Neuronal stem cell (in vitro differentiated cells): ENCODE measurements at regions not wholly inside any gene's neighbourhood (a gene's known extent, or its start where the extent isn't known, plus 50 kb on each side); places are given as distances from the start of the nearest gene placed in this dataset.

Experiments
- DNase-seq: peaks from one replicate; pipeline ENCODE4 v3.0.0-alpha.2; 2013; ENCODE audit warnings: low spot score
- H2AFZ ChIP-seq: one replicate; pipeline ENCODE4 v1.6.1; 2013; ENCODE audit warnings: mild to moderate bottlenecking, low read length, inconsistent platforms
- H2AK5ac ChIP-seq: 2 replicates; pipeline ENCODE4 v1.6.1; 2013; ENCODE audit warnings: low read depth, mild to moderate bottlenecking, inconsistent platforms, low read length, moderate library complexity, mixed read lengths
- H2BK120ac ChIP-seq: 2 replicates; pipeline ENCODE4 v1.6.1; 2013; ENCODE audit warnings: low read depth, mild to moderate bottlenecking, inconsistent platforms, low read length, moderate library complexity, mixed read lengths
- H2BK12ac ChIP-seq: one replicate; pipeline ENCODE4 v1.6.1; 2013; ENCODE audit warnings: low read length, inconsistent platforms
- H2BK15ac ChIP-seq: 2 replicates; pipeline ENCODE4 v1.6.1; 2013; ENCODE audit warnings: mild to moderate bottlenecking, low read length, inconsistent platforms, mixed read lengths
- H2BK5ac ChIP-seq: one replicate; pipeline ENCODE4 v1.6.1; 2013; ENCODE audit warnings: inconsistent platforms, mild to moderate bottlenecking, low read length, moderate library complexity
- H3K14ac ChIP-seq: one replicate; pipeline ENCODE4 v1.6.1; 2013; ENCODE audit warnings: low read length, inconsistent platforms
- H3K18ac ChIP-seq: 2 replicates; pipeline ENCODE4 v1.6.1; 2013; ENCODE audit warnings: low read length, inconsistent platforms
- H3K23ac ChIP-seq: 2 replicates; pipeline ENCODE4 v1.6.1; 2013; ENCODE audit warnings: low read depth, mild to moderate bottlenecking, mixed read lengths, low read length, inconsistent platforms; ENCODE audit not compliant: poor library complexity
- H3K27ac ChIP-seq: replicated peaks from 3 replicates; pipeline ENCODE4 v1.5.1; 2013; ENCODE audit warnings: low read length, inconsistent platforms
- H3K27me3 ChIP-seq, 3 experiments: 2 replicates each; pipeline ENCODE4 v1.6.1; 2013; ENCODE audit warnings: low read length in 3 of 3, mild to moderate bottlenecking in 2 of 3, inconsistent platforms in 1 of 3, low read depth in 1 of 3, mixed read lengths in 1 of 3, moderate library complexity in 1 of 3; ENCODE audit not compliant: control insufficient read depth in 3 of 3, insufficient read depth in 3 of 3
- H3K36me3 ChIP-seq, 2 donors: replicated peaks in 1 of 2; 2 replicates each; pipeline ENCODE4 v1.6.1; 2013; ENCODE audit warnings: low read length in 2 of 2; ENCODE audit not compliant: control insufficient read depth in 2 of 2, insufficient read depth in 2 of 2
- H3K4ac ChIP-seq: 2 replicates; pipeline ENCODE4 v1.6.1; 2013; ENCODE audit warnings: inconsistent platforms, mild to moderate bottlenecking, low read length, moderate library complexity
- H3K4me1 ChIP-seq, 2 donors: 1 replicate in 1 of 2; 2 replicates in 1 of 2; pipeline ENCODE4 v1.6.1; 2013; ENCODE audit warnings: low read length in 2 of 2, low read depth in 1 of 2; ENCODE audit not compliant: control insufficient read depth in 2 of 2, insufficient read depth in 1 of 2
- H3K4me2 ChIP-seq: one replicate; pipeline ENCODE4 v1.6.1; 2013; ENCODE audit warnings: mild to moderate bottlenecking, low read length, inconsistent platforms; ENCODE audit not compliant: insufficient read depth, poor library complexity, severe bottlenecking
- H3K4me3 ChIP-seq, 2 donors: 2 replicates each; pipeline ENCODE4 v1.5.1; 2013; ENCODE audit warnings: low read length in 2 of 2, mild to moderate bottlenecking in 2 of 2, inconsistent platforms in 1 of 2, moderate library complexity in 1 of 2
- H3K79me1 ChIP-seq: one replicate; pipeline ENCODE4 v1.6.1; 2013; ENCODE audit warnings: low read depth, mild to moderate bottlenecking, inconsistent platforms, low read length, moderate library complexity
- H3K9ac ChIP-seq: one replicate; pipeline ENCODE4 v1.6.1; 2013; ENCODE audit warnings: mild to moderate bottlenecking, low read depth, low read length, inconsistent platforms; ENCODE audit not compliant: poor library complexity
- H3K9me3 ChIP-seq, 2 donors: replicated peaks in 1 of 2; 2 replicates each; pipeline versions ENCODE3 to v1.6.1; 2013; ENCODE audit warnings: low read length in 2 of 2, mild to moderate bottlenecking in 2 of 2, inconsistent platforms in 1 of 2, low read depth in 1 of 2, mixed read lengths in 1 of 2, moderate library complexity in 1 of 2; ENCODE audit not compliant: control insufficient read depth in 2 of 2, insufficient read depth in 1 of 2
- H4K8ac ChIP-seq: one replicate; pipeline ENCODE4 v1.6.1; 2013; ENCODE audit warnings: low read depth, mild to moderate bottlenecking, inconsistent platforms, low read length, moderate library complexity
- H4K91ac ChIP-seq: one replicate; pipeline ENCODE4 v1.6.1; 2013; ENCODE audit warnings: low read length, low read depth, mild to moderate bottlenecking, inconsistent platforms; ENCODE audit not compliant: poor library complexity
- WGBS, 2 donors: extraction: QIAGEN DNeasy Blood & Tissue Kit; methylation state at CpG; one replicate each; pipeline ENCODE4 v1.1.7; 2013; ENCODE audit warnings: missing lambda C conversion rate in 2 of 2, mixed read lengths in 1 of 2; ENCODE audit not compliant: insufficient read length in 2 of 2, insufficient replicate concordance in 1 of 2; ENCODE audit errors: extremely low coverage in 2 of 2; 5-methylcytosine and 5-hydroxymethylcytosine counted together

DNA sequence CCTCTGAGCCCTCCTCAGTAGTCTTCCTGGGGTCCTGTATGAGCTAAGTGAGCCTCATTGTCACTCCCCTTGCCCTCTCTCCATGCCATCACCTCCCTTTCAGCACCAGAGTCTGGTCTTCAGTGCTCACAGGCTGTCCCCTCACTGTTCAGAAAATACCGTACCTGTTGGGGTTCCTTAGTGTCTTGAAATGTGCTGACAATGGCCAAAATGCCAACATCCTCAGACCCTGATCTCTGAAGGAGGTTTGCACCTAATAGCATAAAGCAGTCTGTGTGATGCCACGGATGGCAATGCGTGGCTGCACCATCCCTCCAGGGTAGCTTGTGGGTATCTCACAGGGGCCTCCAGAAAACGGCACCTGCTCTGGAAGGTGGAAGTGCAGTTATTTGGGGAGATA lies 301.0 kb upstream of the TLE3 start:
- no peak overlapping the region for H4K91ac ChIP-seq
- no peak overlapping the region for H4K8ac ChIP-seq
- H2BK120ac ChIP-seq: no peak overlapping the region
- no peaks in the 10 kb centered on the region for H3K9me3 ChIP-seq
- no peak overlapping the region for H2AFZ ChIP-seq
- no peaks in the 10 kb centered on the region for H3K36me3 ChIP-seq
- H3K79me1 ChIP-seq: no peaks in the 10 kb centered on the region
- H3K27me3 ChIP-seq: no peaks in the 10 kb centered on the region
- no peak overlapping the region for H2AK5ac ChIP-seq
- no CpG with 5 or more reads among the region's 4 CpGs for WGBS, 2 donors
- H2BK5ac ChIP-seq: no peak overlapping the region
- H3K4me2 ChIP-seq: no peak overlapping the region
- H3K27ac ChIP-seq: no peak overlapping the region
- H2BK15ac ChIP-seq: no peak overlapping the region
- H3K9ac ChIP-seq: no peak overlapping the region
- H3K4me3 ChIP-seq: no peak overlapping the region
- H3K14ac ChIP-seq: no peak overlapping the region
- no peak overlapping the region for H2BK12ac ChIP-seq
- H3K18ac ChIP-seq: no peak overlapping the region
- H3K4ac ChIP-seq: no peak overlapping the region
- H3K4me1 ChIP-seq: peaks cover 0 to 3% of the 10 kb centered on the region in 2 donors
- no peak overlapping the region for H3K23ac ChIP-seq
- DNase-seq: no peak

DNA sequence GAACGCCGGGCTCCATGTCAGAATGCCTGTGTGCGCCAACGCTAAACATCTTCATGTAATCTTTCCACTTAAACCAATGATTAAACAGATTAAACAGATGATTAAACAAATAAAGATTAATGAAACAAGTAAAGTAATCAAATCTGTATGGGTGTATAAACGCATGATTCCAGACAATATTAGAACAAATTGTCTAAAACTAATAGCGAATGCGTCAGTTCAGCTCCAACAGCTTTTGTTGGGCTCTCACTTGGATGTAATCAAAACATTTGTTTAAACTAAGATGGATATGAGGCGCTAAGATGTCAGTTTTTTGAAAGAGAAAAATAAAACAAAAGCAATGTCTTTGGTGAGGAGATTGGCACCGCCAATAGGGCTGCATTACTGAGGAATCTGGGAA lies 299.1 kb upstream of the TLE3 start:
- Histone ChIP-seq H3K4me1 (peaks cover 0 to 3% of the 10 kb centered on the region in 2 donors), H3K36me3 (no peaks in the 10 kb centered on the region), H3K23ac (no peak overlapping the region), H4K91ac (no peak overlapping the region), H3K4me3 (no peak overlapping the region), H3K14ac (no peak overlapping the region), H3K4ac (no peak overlapping the region), H2AFZ (no peak overlapping the region), H3K27me3 (no peaks in the 10 kb centered on the region), H3K9ac (no peak overlapping the region), H2BK15ac (no peak overlapping the region), H2AK5ac (no peak overlapping the region), H2BK5ac (no peak overlapping the region), H3K79me1 (no peaks in the 10 kb centered on the region), H3K27ac (no peak overlapping the region), H2BK12ac (no peak overlapping the region), H3K4me2 (no peak overlapping the region), H2BK120ac (no peak overlapping the region), H3K18ac (no peak overlapping the region), H4K8ac (no peak overlapping the region), H3K9me3 (peaks cover 0 to 2% of the 10 kb centered on the region in 2 donors)
- no CpG with 5 or more reads among the region's 9 CpGs for WGBS, 2 donors
- DNase-seq: no peak

- DNase-seq: no peak
- Histone ChIP-seq H3K4me2 (no peak overlapping the region), H2AK5ac (no peak overlapping the region), H3K4me1 (peaks cover 0 to 3% of the 10 kb centered on the region in 2 donors), H2BK15ac (no peak overlapping the region), H3K27ac (no peak overlapping the region), H2BK12ac (no peak overlapping the region), H3K18ac (no peak overlapping the region), H2AFZ (no peak overlapping the region), H3K4me3 (no peak overlapping the region), H3K9ac (no peak overlapping the region), H2BK5ac (no peak overlapping the region), H3K27me3 (no peaks in the 10 kb centered on the region), H4K8ac (no peak overlapping the region), H2BK120ac (no peak overlapping the region), H4K91ac (no peak overlapping the region), H3K14ac (no peak overlapping the region), H3K79me1 (no peaks in the 10 kb centered on the region), H3K23ac (no peak overlapping the region), H3K4ac (no peak overlapping the region), H3K9me3 (peaks cover 0 to 2% of the 10 kb centered on the region in 2 donors), H3K36me3 (no peaks in the 10 kb centered on the region)
- no CpG with 5 or more reads among the region's 11 CpGs for WGBS, 2 donors
Measured at GRCh38 chr15:70395164-70395563, 297.4 kb upstream of the TLE3 start.

GRCh38 chr15:70390723-70391122 lies 293.0 kb upstream of the TLE3 start:
- Histone ChIP-seq H4K8ac (no peak overlapping the region), H3K4me1 (no peaks in the 10 kb centered on the region), H2AK5ac (no peak overlapping the region), H3K4me2 (no peak overlapping the region), H3K36me3 (no peaks in the 10 kb centered on the region), H3K18ac (no peak overlapping the region), H2BK120ac (no peak overlapping the region), H3K4me3 (no peak overlapping the region), H2BK15ac (no peak overlapping the region), H2BK12ac (no peak overlapping the region), H3K4ac (no peak overlapping the region), H3K79me1 (no peaks in the 10 kb centered on the region), H3K9me3 (peaks cover 0 to 2% of the 10 kb centered on the region in 2 donors), H3K9ac (no peak overlapping the region), H2BK5ac (no peak overlapping the region), H3K27ac (no peak overlapping the region), H3K27me3 (no peaks in the 10 kb centered on the region), H3K14ac (no peak overlapping the region), H3K23ac (no peak overlapping the region), H4K91ac (no peak overlapping the region), H2AFZ (no peak overlapping the region)
- no peak for DNase-seq
